ENCODE measurements at regions not wholly inside any gene's neighbourhood (a gene's known extent, or its start where the extent isn't known, plus 50 kb on each side); places are given as distances from the start of the nearest gene placed in this dataset.

DNA sequence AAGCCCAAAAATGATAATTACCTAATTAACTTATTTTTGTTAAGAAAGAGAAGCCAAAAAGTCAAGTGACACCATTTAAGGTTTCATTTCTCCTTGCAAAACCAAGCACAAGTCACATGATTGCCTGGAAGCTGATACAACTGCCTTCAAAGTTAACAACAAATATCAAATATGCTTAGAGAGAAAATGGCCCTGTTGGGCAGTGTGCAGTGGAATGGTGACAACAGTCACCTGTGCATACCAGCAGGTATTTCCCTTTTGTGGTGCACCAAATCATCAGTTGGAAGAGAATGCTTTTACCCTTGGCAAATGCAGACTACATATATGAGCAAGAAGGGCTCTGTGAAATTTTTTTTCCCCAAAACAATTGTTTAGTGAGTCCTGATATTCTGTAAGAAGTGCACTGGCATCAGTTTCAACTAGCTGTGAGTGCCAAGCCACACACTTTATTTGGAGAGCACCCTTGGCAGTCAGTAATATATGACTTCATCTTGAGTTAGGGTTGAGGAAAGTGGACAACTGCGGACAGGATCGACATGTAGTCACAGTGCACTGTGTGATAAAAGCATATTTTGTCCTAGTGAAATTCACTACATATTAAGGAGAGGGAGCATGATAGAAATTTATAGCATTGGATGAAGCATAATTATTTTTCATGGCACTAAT lies 74.9 kb upstream of the DOCK10 start:
- no peak for FAIRE-seq
- TF ChIP-seq, protein P1, sequence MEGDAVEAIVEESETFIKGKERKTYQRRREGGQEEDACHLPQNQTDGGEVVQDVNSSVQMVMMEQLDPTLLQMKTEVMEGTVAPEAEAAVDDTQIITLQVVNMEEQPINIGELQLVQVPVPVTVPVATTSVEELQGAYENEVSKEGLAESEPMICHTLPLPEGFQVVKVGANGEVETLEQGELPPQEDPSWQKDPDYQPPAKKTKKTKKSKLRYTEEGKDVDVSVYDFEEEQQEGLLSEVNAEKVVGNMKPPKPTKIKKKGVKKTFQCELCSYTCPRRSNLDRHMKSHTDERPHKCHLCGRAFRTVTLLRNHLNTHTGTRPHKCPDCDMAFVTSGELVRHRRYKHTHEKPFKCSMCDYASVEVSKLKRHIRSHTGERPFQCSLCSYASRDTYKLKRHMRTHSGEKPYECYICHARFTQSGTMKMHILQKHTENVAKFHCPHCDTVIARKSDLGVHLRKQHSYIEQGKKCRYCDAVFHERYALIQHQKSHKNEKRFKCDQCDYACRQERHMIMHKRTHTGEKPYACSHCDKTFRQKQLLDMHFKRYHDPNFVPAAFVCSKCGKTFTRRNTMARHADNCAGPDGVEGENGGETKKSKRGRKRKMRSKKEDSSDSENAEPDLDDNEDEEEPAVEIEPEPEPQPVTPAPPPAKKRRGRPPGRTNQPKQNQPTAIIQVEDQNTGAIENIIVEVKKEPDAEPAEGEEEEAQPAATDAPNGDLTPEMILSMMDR (IDR thresholded peaks at IDR 0.05; ENCODE audit: insufficient read depth, missing control alignments), result no peak
- DNase-seq (ENCODE audit: insufficient read length, low spot score), result no peak

DNA sequence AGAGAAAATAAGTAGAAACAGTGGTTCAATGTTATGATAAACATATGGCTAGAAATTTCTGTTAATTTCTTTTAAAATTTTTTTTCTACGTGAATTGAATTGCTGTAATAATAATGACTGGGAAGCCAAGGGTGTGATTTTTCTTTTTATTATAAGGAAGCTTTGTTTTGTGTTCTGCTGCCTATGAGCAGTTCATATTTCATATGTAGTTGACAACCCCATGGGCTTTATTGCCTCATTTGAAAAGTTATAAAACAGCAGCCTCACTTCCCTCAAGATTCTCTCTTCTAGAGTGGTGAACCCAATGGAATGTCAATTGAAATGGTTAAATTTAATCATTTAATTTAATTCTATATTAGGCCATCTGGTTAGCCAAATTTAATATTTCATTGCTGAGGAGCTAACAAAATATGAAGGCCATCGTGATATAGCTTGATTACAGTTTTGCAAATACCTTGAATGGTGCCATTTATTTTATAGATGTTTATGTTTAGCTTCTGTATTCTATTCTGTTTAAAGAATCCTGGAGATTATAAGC lies 72.6 kb upstream of the DOCK10 start:
- FAIRE-seq (no peak), DNase-seq (ENCODE audit: insufficient read length, low spot score) (no peak)
- TF ChIP-seq, protein P1 (IDR thresholded peaks at IDR 0.05; ENCODE audit: insufficient read depth, missing control alignments), result no peak

DNA sequence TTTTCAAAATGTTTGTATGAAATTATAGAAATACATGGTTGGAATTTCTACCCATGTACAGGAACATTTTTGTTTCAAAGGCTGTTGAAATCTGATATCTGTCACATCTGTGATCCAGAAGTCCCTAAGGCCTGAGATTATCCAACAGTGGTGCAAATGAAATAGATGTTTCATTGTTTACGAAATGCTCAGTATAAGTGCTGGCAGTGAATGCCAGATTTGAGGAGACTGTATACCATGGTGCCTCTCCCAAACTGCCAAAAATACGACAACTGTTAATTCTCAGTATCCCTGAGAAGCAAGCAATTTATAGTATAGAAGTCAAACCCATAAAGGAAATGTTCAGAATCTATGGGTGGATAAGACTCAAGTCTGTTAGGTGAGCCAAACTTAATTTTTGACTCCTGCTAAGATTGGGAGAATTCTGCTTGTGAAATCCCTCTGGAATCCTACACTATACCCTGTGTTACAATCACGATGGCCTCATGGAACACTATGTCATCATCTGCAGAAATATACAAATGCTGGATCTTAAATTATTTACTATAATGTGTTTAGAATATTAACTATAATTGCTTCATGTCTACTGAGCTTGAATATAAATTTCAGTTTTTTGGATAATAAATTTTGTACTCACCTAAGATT lies 71.2 kb upstream of the DOCK10 start:
- no peak for FAIRE-seq
- TF ChIP-seq, protein P1 (IDR thresholded peaks at IDR 0.05; ENCODE audit: insufficient read depth, missing control alignments), result no peak
- no peak for DNase-seq (ENCODE audit: insufficient read length, low spot score)

DNA sequence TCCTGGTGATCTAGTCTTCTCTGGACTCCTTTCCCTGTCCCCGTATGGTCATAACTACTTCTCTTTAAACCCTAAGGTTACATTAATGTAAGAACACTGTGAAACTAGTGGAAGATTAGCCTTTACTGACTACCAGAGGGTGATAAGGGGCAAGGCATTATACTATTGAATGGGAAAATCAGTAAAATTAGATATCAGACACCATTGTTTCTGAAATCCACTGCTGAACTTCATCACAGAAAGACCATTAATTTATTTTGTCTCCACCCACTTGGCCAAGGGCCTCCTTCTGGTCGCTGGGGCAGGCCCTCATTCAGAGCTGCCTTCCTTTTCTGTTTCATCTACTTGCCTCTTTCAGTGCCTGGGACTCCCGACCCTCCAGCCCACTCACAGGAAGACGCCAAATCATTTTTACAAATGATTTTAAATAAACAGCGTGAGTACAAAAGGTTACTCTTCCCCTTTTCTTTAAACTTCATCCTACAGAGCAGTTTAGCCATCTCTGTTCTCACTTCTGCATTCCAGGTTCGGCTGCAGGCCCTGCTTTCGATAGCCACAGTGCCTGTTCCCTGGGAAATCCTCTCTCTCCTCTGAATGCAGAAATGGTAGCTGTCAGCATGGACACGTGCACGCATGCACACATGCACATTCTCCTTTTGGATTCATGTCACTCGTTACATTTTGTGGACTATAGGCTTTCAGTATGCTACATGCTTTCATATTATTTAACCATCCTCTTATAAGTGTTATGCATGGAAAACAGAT lies 70.3 kb upstream of the DOCK10 start:
- TF ChIP-seq, protein P1 (IDR thresholded peaks at IDR 0.05; ENCODE audit: insufficient read depth, missing control alignments), result no peak
- FAIRE-seq (no peak), DNase-seq (ENCODE audit: insufficient read length, low spot score) (no peak)

DNA sequence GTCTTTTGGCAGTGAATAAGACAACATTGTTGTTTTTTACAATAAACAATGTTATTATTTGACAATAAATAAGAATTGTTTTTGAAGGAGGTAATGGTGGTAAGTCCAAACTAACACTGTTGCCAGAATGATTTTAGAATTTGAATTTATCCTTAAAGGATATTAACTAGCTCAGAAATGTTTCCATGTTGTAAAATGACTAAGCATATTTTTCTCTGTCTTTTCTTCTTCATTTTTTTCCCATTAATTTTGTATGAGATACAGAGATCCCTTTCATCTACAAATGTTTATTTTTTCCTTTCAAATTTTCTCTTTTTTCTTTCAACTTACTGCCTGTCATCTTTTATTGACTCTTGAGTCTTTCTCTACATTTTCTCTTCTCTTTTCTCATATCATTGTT lies 66.5 kb upstream of the DOCK10 start:
- TF ChIP-seq, protein P1 (IDR thresholded peaks at IDR 0.05; ENCODE audit: insufficient read depth, missing control alignments), result no peak
- no peak for DNase-seq (ENCODE audit: insufficient read length, low spot score)
- no peak for FAIRE-seq

DNA sequence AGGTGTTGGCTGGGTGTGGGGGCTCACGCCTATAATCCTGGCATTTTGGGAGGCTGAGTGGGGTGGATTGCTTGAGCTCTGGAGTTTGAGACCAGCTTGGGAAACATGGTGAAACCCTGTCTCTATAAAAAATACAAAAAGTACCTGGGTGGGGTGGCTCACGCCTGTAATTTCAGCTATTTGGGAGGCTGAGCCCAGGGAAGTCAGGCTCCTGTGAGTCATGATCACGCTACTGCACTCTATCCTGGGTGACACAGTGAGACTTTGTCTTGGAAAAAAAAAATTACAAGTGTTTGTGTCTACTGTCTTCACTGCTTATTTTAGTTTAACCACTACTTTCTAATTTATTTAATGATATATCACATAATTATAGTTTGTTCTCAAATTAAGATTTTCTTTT lies 62.7 kb upstream of the DOCK10 start:
- no peak for DNase-seq (ENCODE audit: insufficient read length, low spot score)
- TF ChIP-seq, protein P1 (IDR thresholded peaks at IDR 0.05; ENCODE audit: insufficient read depth, missing control alignments), result no peak
- FAIRE-seq, result no peak
